GM19025 (cell line): ENCODE measurements at regions not wholly inside any gene's neighbourhood (a gene's known extent, or its start where the extent isn't known, plus 50 kb on each side); places are given as distances from the start of the nearest gene placed in this dataset.
"Not testable (repeated sequence)": the region's sequence is repeated elsewhere in the genome, so short reads cannot be mapped to it uniquely, and the experiment has no call there.

Experiments
- ATAC-seq: cut with Tn5 transposase; IDR thresholded peaks from one replicate; pipeline ENCODE4 v1.9.1; 2021; ENCODE audit warnings: mild to moderate bottlenecking, low read depth, moderate library complexity; ENCODE audit not compliant: unreplicated experiment

DNA sequence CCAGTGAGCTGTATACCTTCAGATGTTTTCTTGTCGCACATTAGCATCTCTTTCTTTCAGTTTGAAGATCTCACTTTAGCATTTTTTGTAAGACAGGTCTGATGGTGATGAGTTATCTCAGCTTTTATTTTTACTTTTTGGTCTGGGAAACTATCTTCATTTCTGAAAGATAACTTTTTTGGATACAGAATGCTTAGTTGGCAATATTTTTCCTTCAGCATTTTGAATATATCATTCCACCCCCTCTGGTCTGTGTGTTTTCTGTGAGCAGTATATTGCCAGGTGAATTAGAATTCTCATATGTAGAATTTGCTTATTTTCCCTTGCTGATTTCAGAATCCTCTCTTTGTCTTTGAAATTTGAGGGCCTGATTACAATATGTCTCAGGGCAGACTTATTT, 743.3 kb downstream of the PLOD2 start:
- ATAC-seq, result no peak

DNA sequence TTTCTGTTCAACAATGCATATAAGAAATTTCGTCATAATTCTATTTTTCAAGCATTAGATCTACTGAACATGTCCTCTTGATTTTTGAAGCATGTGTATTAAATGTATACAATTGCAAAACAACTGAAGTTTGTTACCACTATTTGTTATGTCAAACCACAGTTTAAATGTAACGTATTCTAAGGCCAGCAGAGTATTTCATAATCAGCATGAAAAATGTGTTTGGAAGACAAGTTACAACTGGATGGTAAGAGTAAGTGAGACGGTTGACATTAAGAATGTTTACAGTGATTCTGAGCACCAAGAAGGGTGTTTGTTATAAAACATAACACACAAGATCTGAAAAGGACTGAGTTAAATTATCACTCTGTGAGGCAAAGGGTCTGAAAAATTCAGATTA, 738.4 kb downstream of the PLOD2 start:
- no peak for ATAC-seq

DNA sequence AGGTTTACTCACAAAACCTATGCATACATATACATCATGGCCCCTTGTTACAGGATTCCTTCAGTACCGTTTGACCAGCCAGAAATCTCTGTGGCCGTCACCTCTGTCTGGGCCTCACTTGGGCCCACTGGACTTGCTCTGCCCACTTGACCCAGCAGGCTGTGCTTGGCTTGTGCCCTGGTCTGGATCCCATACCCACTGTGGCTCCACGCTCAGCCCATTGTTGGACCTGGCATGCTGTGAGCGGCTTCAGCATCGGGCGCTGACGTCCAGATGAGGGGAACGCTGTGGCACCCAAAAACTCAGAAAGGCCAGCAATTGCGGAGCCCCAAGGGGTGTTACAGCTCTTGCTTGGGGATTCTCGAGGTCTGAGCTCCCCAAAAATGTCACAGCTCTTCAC, 733.6 kb downstream of the PLOD2 start:
- no peak for ATAC-seq

DNA sequence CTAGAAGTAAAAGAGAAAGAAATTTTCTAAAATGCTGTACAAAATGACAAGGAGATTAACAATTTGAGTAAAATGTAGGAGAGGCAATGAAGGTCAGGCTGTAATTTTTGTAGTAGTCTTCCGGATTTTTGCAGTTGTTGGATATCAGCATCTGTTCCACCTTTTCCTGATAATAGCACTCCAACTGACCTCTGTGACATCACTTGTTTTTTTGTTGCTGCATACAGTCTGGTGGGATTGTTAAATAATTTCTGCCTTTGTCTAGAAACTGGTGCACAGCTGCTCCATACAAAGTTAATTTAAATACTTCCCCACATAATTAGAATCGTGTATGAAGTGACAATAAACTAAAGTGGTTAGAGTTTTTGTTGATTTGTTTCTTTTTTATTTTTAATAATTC, 731.4 kb downstream of the PLOD2 start:
- no peak for ATAC-seq

DNA sequence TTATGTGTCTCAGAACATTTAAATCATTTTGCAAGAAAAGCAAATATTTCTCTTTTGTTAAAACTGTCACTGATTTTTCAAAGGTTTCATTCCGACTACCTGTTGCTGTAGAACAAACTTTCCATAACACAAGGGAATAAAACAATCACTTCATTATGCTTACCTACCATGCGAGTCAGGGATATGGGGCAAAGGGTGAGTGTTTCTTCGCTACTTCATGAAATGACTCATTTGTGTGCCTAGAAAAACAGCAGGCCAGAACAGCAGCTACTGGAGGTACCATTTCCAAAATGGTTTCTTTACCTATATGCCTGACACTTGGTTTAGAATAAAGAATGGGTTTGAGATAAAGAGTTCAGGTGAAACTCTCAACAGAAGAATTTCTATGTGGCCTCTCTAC, 712.5 kb downstream of the PLOD2 start:
- ATAC-seq, result no peak

DNA sequence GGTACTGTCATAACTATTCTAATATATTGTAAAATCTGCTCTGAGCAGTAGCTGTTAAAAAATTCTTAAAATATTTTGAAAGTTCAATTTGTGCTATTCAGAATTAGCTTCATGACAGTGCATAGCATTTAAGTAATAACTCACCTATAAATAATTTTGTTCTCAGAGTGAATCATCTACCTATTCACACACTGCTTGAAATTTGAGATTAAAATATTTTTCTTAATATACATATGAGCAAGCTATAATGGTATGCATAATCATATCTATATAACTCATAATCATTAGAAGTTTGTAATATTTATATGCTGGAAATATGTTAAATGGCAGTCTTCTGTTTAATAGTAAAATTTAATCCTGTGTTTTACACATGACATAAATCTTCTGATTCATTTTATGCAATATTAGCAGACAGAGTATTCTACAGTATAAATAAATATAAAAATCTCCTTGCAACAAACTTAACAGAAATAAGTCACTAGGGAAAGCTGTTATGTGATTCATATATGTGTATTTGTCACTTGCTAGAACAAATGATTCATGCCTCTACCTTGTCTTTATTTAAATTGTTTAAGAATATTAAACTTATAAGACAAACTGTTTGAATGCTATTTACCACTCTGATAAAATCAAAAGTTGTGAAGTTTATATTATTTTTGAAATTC, 710.8 kb downstream of the PLOD2 start:
- ATAC-seq, result no peak

DNA sequence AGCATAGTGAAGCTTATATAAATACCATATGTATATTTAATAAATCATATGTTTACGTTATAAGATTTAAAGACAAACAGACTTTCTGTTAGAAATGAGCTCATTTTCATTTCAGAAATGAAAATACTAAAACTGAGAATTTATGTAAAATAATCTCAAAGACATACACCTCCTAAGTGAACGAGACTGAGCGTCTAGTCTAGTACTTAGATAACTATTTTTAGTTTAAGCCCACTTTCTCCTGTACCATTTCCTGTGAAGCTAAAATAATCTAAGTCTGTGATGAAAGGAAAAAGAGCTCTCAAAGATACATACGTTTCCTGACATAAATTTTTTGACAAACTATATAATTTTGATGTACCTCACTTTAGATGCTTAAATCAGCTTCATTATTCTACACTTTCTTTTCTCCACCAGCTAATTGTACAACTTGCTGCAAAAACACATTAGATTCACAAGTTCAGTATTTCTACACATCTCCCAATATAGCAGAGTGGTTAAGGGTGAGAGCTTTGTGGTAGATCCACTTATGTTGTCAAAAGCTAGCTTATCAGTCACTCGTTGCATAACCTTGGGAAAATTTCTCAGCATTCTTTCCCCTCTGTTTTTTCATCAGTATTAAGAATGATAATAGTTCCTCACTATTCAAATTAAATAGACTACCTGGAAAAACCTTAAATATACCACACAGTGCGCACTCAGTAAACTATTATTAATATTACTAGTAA, 703.0 kb downstream of the PLOD2 start:
- no peak for ATAC-seq

DNA sequence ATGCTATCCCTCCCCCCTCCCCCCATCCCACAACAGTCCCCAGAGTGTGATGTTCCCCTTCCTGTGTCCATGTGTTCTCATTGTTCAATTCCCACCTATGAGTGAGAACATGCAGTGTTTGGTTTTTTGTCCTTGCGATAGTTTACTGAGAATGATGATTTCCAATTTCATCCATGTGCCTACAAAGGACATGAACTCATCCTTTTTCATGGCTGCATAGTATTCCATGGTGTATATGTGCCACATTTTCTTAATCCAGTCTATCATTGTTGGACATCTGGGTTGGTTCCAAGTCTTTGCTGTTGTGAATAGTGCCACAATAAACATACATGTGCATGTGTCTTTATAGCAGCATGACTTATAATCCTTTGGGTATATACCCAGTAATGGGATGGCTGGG, 701.3 kb downstream of the PLOD2 start:
- not testable (repeated sequence) for ATAC-seq

DNA sequence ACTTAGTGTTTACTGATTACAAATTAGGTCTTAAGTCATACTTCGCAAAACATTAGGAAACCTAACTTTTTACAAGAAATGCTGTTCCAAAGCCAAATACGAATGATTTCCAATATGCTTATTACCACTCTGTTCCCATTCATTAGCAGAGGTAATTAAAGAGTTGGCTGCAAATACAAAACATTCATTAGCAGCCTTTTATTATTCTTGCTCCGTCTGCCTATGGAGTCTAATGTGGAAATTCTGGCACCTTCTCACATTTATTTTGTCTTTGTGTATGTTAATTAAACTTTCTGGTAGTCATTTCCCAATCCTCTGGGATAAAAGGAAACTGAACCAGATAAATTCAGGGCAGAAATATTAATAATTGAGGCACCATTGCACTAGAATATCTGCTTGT, 689.0 kb downstream of the PLOD2 start:
- ATAC-seq, result no peak

DNA sequence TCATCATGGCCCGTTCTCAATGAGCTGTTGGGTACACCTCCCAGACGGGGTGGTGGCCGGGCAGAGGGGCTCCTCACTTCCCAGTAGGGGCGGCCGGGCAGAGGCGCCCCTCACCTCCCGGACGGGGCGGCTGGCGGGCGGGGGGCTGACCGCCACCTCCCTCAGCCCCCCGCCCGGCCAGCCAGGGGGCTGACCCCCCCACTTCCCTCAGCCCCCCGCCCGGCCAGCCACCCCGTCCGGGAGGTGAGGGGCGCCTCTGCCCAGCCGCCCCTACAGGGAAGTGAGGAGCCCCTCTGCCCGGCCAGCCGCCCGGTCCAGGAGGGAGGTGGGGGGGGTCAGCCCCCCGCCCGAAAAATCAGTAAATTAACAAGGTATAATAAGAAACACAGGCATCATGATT, 678.2 kb downstream of the PLOD2 start:
- not testable (repeated sequence) for ATAC-seq

DNA sequence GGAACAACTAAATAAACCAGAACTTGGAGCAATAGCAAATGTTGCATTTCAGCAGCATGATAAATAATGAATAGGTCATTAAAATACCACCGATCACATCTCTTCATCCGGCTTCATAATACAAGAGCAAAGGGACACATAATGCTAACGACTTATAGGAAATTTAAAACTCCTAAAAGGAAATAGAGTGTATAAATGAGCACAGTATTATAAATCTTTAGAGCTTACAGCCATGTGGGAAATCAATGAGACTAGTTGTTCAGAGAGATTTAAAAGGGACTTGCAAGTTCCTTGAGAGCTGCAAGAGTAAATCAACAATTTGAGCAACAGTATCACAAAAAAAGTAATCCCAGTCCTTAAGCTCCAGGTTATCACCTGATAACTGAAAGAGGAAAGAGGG, 677.0 kb downstream of the PLOD2 start:
- no peak for ATAC-seq

DNA sequence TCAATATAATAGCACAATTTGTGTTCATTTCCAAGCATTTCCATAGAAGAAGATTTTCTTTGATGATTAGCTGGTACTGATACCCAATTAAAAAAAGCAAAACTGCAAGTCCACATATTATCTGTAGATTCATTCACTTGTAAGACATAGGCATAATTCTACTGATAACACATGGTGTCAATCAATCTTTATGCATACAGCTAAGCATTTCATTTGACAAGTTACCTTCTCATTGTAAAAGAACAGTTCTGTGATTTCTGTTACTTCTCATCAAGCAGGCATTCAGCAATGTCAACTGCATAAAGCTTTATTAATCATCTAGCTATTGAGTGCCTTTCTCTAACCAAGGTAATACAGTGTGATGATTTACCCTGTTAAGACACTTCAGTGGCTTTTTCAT, 672.0 kb downstream of the PLOD2 start:
- no peak for ATAC-seq

DNA sequence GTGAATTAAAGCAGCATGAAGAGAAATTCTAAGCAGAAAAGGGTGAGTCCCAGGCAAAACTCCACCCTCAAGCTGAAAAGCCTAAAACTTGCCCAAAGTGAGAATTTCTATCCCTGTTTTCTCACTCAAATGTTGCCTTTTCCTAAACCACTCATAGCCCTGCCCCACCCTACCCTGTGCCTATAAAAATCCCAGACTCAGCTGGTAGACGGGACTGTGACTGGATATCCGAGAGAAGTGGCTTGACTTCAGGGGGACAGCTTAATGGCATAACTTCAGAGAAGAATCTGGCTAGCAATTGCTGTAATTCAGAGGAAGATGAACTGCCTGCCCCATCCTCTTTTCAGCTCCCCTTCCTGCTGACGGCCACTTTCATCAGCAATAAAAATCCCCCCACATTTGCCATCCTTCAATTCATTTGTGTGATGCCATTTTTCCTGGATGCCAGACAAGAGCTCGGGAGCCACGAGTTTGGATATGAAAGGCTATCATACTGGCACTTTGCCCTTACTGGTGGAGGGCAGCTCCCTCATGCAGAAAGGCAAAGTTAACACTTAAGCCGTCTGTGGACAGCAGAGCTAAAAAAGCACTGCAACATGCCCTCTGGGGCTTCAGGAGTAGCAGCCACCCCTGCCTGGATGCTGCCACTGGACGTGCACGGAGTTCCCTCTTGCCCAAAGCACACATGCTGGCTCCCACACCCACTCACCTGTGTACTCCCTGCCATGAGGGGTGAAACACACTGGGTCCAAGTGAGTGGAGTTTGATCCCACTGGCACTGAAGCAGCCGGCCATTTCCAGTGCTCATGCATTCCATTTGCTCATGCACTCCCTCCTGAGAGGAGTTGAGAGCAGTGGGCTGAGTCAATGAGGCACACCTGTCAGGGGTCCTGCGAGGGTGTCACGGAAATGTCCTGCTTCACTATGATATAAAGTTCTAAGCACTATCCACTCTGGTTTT, 670.6 kb downstream of the PLOD2 start:
- no peak for ATAC-seq

DNA sequence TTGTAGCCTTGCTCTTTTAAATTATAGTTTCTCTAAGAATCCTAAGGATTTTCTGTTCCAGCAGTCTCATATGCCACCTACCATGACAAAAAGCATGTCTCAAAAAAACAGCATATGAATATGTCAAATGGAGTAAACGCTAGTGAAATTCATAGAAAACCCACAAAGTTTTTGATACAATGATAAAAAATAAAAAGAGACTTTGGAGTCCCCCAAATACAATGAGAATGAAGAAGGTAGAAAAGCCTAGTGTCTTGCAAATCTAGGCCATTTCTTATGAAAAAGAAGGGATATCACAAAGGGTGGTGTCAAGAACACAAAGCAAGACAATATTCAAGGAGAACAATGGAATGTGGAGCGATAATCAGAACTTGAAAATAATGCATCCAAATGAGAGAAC, 668.5 kb downstream of the PLOD2 start:
- no peak for ATAC-seq

DNA sequence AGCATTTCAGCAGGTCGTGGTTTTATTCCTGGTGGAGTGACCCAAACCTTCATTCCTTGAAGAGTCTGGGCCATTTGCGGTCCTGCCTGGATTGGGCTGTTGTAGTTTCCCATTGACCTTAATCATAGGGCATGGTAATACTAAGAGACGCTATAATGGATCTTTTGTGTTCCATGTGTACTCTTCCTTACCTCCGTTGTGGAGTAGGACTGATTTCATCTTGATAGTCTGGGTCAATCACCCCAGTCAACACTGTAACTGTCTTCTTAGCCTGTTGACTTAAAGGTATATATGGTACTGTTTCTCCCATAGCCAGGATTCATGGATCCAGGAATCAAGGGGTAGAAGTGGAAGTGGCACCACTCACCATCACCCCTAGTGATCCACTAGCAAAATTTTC, 643.6 kb downstream of the PLOD2 start:
- ATAC-seq, result not testable (repeated sequence)

DNA sequence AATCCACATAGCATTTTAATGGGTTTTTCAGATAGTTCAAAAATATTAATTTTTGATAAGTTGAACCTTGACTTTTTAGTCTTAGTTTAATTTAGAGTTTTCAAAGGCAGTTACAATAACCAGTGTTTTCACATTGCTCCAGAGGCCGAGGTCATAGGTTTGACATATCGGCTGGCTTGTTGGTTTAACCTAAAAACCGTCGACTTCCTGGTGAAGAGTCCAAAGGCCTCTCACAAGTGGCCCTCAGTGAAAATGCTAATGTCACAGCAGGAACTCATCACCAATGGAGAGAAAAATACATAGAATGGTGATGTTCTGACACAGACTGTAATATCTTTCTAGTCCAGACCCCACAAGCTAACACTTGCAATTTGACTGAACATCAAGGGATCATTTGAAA, 642.3 kb downstream of the PLOD2 start:
- ATAC-seq, result no peak

DNA sequence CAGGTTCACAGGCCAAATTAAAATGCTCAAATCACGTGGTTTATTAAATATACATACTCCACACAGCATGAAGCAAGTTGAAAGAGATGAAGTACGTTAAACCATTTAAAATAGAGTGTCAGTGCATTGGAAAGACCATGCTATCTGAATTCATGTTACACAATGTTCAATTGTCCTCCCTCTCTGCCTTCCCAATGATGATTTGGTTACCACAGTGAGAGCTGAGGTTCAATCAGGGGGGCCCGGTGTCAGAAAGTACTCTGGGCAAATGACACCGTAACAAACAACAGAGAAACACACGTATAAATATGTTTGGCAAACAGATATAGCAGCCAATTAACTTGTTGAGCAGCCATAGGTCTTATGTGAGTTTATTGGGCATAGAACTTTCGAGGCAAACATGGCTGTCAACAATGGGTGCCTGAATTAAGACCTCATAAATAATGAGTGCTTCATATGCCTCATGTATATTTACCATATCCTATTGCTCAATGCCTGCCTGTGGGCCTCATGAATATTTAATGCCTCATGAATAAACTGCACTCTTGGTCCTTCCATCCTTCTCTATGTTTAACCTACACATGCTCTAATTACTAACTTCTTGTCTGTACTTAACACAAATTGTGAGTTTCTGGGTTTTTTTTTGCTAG, 641.5 kb downstream of the PLOD2 start:
- no peak for ATAC-seq

DNA sequence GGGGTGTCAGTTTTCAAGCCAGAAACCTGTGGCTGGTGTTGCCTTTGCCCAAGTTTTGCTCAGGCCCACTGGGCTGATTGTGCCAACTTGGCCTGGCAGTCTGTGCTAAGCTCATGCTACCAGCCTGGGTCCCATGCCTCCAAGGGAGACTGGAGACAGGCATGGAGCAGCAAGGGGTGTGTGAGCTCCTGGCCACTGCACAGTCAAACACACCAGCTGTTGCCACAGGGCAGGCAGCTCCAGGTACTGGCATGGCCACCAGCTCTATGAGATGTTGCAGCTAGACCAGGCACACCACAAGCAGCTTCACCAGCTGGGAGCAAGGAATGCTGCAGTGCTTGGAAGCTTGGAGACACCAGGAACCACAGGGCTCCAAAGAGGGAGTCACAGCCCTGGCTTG, 638.8 kb downstream of the PLOD2 start:
- ATAC-seq, result no peak

DNA sequence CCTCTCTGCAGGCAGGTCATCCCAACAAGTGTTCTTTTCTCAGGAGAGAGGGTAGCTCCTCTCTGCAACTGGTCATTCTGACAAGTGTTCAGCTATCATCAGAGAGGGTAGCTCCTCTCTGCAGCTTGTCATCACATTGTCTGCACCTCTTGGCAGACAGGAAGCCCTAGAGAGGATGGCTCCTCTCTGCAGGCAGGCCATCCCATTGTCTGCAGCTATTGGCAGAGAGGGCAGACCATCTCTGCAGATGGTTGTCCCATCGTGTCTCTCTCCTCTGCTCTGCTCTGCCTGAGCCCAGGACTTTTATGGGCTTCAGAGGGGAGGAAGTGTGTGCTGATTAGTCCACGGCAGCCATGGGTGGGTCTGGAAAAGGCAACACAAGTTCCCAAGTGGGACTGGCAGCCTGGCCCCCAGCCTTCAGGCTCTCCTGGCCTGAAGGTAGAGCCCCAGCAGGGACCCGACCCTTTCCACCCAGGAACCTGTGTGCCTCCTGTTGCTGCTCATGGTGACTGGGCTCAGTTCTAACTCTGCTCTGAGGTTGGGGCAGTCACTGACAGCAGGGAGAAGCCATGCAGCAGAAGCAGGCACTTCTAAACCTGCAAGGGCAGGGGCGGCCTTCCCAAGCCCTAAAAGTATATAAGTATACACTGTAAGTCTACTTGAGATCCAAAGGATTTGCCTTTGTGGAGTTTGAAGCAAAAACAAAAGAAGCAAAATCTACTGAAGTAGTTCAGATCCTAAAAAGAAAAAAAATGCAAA, 637.9 kb downstream of the PLOD2 start:
- no peak for ATAC-seq

DNA sequence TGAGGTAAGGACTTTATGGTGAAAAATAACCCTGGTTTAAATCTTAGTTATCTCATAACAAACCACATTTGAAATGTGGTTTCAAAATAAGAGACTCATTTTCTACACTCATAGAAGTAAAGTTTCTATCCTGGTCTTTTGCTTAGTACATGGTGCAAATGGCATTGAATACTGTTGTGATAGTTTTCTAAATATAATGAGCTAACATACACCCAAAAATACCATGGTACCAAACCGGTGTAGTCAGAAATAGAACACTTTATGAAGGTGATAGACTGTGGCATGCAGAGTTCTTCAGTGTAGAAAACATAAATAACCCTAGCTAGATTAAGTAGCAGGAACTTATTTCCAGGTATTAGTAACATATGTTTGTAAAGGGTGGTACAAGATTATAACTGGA, 629.4 kb downstream of the PLOD2 start:
- ATAC-seq, result no peak
